Left cardiac atrium (tissue), 4 donors: ENCODE measurements at regions not wholly inside any gene's neighbourhood (a gene's known extent, or its start where the extent isn't known, plus 50 kb on each side); places are given as distances from the start of the nearest gene placed in this dataset.
A peak's percentile ranks its signal among the peaks of the same experiment; 100 is the strongest.

Experiments used
- ATAC-seq, 2 donors: fragments of 200-7000 bp; cut with Tn5 transposase; one replicate each; pipeline ENCODE4 v1.9.1; 2020; ENCODE audit warnings: mild to moderate bottlenecking in 2 of 2, moderate library complexity in 2 of 2
- DNase-seq: peaks from one replicate; pipeline ENCODE4 v3.0.0-alpha.2; 2020
- intact Hi-C, 2 donors: fragments of 100-400 bp; cut with DNase I; formaldehyde crosslinking; loops; one replicate each; pipeline versions ENCODE4 v1.14.1 to v1.15.1; 2022 to 2023
- donor health status: DM: no; HTN: yes; CAD: no.
- donor health status: DM: no; HTN: yes; CAD: no; lungs with severe emphysema.
- donor health status: DM: yes; HTN: yes; CAD: no.
- donor health status: Dilated cardiomyopathy.

- intact Hi-C loops, result loop anchor here in 1 of 2 donors (10.0 kb wide), 1 partner anchor 147 kb away; no protein-coding TSS in a partner anchor
- DNase-seq (no peak), ATAC-seq (no peak)
These were observed 285.1 kb downstream of the TMEM167A start for GRCh38 chr5:82792096-82792495.

DNA sequence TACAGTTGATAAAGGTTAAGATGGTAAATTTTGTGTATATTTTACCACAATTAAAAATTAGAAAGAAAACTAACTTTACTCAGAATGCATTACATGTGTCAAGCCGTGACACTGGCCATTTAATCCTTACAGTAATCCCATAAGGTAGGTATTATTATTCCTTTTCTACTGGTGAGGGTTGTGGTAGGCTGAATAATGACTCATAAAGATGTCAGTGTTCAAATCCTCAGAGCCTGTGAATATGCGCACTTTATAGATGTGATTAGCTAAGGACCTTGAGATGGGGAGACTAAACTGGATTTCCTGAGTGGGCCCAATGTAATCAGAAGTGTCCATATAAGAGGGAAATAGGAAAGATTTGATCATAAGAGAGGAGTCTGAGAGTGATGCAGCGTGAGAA is 288.1 kb downstream of the TMEM167A start:
- DNase-seq (no peak), ATAC-seq (no peak)
- intact Hi-C loops, result no loop called here

GRCh38 chr5:82786748-82787147 is 290.4 kb downstream of the TMEM167A start:
- no peak for ATAC-seq
- intact Hi-C loops, result no loop called here
- no peak for DNase-seq

DNA sequence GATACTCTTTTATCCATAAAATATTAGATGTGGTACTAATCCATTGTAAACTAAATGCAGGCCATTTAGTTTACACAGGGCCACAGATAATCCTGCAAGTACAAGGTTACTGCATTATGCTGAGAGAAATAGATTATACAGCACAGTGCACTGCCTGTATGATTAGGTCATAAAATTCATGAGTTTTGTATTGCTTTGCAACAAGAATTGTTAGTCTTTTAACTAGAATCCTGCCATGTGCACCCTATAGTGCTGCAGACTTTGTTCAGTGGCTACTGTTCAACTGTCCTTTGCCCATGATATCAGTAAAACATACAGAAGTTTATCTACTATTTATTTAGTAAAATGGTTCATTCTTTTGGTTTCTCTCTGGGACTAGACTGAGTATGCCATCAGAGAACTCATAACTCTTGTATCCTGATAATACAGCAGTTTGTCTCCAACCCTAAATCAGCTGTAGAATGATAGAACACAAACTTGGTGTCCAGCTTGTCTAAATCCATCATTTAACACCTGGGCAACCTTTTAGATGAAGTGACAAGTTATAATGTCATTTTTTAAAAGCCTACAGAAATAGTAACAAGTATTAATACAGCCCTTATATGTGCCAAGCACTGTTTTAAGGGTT is 291.2 kb downstream of the TMEM167A start:
- ATAC-seq, result no peak
- intact Hi-C loops, result no loop called here
- no peak for DNase-seq

GRCh38 chr5:82785456-82785855 is 291.7 kb downstream of the TMEM167A start:
- DNase-seq, result no peak
- no peak for ATAC-seq
- intact Hi-C loops, result no loop called here

GRCh38 chr5:82784521-82784920 is 292.7 kb downstream of the TMEM167A start:
- intact Hi-C loops, result no loop called here
- ATAC-seq (no peak), DNase-seq (no peak)

DNA sequence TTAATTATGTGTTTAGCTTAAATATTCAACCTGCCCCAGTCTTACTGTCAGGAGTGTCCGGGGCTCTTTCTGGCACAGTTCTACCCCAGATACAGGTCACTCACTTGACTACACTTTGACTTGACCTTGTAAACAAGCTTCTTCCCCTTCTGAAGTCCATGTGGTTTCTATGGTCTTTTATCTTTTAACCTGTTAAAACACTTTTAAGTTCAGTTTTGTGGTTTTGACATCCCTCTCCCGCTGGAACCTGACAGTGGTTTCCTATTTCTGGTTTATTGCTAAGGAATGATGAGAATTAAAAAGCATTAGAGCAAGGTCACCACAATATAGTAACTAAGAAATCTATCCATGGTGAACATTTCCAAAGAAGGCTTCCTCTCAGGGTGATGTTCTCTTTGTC is 300.1 kb downstream of the TMEM167A start:
- intact Hi-C loops, result no loop called here
- no peak for ATAC-seq
- DNase-seq, result no peak

DNA sequence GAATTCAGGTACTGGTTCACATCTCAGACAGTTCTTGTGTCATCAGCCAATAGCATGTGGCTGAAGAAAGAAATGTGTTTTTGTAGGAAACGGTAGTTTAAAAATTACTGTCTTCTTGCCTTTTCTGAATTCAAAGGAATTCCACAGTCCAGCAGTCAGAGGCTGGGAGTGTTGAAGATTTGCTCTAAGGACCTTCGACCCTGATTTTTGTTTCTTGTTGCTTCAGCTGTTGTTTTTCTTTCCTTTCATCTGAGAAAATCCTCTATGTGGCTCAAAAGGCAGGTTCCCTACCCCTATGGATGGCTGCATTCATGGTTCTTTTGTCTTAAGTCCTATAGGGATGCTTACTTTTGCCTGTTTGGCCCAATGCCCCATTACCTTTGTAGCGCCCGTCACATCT is 304.9 kb downstream of the TMEM167A start:
- DNase-seq (no peak), ATAC-seq (no peak)
- intact Hi-C loops, result no loop called here

GRCh38 chr5:82766206-82766605 is 311.0 kb downstream of the TMEM167A start:
- DNase-seq (no peak), ATAC-seq (no peak)
- intact Hi-C loops, result no loop called here

GRCh38 chr5:82765765-82766164 is 311.4 kb downstream of the TMEM167A start:
- intact Hi-C loops, result no loop called here
- ATAC-seq (no peak), DNase-seq (no peak)

DNA sequence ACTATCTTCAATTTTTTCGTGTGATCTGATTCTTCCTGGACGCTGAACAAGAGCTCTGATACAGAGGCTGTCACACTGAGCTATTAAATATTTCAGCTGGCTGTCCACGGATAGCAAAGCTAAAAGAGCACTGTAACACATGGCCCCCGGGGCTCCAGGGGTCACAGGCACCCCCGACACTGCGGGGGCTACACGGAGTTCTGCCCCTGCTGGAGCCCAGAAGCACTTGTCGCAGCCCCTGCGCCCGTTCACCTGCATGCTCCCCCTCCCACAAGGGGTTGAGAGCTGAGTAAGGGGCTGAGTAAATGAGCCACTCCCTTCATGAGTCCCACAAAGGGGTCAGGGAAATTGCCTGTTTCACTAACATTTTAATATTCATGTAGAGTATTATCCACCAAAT is 316.3 kb downstream of the TMEM167A start:
- intact Hi-C loops, result no loop called here
- ATAC-seq (no peak), DNase-seq (no peak)

DNA sequence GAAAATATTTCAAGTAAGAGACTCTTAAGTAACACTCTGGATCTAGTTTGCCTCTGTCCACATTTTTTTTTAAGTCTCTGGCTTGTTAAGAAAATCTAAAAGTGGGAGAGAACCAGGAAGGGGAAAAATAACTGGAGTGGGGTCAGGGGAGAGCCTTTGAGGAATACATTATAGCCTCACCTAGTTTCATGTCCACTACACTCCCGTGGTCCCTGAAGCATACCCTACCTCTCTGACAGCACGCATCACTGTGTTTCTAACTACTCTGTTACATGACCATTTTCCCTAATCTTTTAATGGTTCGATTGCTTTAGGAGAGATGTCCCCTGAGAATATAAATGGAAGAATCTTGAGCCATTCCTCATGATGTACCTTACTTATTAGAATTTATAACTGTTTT is 318.3 kb downstream of the TMEM167A start:
- ATAC-seq (no peak), DNase-seq (no peak)
- intact Hi-C loops, result no loop called here

DNA sequence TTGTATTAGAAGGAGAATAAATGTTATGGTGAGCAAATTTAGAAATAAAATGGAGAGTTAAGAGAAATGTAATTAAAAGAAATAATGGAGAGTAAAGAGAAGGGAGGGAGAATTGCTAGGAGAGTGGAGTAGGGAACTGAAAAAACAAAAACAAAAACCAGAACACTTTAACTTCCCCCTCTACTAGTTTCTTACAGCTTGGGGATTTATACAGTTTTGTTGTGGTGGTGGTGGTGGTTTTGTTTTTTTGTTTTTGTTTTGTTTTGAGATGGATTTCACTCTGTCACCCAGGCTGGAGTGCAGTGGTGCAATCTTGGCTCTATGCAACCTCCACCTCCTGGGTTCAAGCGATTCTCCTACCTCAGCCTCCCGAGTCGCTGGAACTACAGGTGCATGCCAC is 322.4 kb downstream of the TMEM167A start:
- no peak for DNase-seq
- no peak for ATAC-seq
- intact Hi-C loops, result no loop called here

DNA sequence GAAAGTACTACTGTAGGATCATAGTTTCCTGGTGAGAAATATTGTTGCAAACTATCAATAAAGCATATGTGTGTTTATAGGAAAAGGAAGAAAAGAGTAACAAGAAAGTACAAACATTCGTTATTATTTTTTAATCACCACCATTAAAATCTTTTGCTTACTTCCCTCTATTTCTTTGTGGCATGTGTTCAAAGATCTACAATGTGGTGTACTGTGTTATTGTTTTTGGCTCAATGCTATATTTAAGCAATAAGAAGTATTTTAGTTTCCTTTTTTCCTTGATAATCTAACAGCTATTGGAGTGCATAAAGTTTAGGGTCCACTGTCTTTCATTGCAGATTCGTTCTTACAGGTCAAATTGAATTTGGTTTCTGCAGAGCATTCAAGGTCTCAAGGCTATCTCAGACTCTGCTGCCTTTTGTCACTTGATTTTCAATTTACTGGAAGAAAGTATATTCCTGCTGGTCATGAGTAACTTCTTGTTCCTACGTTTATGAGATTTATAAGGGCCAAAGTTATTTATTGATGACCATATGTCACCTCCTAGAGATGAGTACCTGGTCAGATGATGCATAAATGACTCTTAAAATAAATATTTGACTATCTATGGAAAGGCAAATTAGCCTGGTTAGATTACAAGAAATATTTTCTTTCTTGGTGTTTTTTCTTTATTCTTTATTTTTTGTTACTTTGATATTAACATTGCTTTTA is 323.0 kb downstream of the TMEM167A start:
- intact Hi-C loops, result no loop called here
- no peak for ATAC-seq
- DNase-seq, result no peak

DNA sequence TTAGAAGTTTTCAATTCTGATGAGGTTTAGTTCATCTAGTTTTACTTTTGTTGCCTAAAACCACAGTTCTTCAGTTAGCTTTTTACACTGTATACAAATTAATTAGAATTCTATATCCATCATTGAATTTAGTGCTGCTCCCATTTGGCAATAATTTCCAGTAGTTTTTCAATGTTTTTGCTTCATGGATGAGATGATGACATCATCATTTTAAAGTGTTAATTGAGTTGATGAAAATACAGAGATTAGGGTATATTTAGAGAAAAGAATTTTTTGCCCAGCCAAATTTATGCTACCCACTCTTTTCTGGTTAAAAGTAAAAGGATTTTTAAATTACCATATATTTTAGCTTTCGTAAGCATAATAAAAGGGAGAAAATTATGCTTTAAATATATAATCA is 323.8 kb downstream of the TMEM167A start:
- no peak for DNase-seq
- ATAC-seq, result no peak
- intact Hi-C loops, result no loop called here

DNA sequence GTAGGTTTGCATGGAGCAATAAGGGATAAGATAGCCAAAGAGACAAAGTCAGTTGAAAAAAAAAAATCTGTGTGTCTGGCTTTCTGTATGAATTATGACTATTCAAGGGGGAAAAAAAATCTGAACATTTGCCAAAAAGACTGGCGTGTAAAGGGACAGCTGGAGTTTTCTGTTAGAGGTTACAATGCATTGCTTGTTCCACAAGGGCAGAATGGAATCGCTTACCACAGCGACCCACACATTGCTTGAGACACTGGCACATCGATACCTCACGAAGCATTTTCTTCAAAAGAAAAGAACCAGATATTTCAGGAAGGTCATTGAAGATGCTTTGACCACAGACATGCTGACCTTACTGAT is 327.8 kb downstream of the TMEM167A start:
- DNase-seq, result no peak
- intact Hi-C loops, result no loop called here
- peak in 1 of 2 donors; percentile 91 for ATAC-seq

DNA sequence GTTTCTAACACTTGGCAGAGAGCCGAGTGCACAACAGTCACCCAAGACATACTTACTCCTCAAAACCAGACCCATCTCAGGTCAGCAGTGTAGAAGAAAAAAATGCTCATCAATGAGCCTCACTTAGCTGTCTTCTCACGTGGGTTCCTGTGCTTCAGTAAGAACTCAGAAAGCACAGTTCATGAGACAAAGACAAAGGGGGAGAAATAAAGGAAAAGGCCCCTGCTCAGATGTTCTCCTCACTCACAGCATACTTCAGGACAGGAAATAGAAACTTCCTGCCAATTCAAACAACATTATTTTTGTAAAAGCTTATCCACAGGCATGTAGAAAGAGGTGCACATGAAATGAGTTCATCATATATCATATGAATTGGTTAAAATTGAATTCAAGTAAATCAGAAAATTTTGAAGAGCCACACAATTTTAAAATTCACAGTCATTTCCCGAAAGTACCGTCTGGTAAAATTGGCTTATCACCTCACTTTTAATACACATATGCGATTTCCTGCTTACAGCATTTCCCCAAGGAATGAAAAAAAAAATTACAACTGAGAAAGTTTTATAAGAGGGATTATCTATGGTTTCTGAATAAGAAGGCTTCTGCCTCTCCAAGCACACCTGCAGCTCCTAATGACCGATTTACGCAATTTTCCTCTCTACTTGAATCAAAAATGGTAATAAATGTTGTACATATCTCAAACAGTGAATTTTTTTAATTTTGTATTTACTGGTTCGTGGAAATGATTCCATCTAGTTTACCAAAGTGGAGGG is 328.3 kb downstream of the TMEM167A start:
- DNase-seq (no peak), ATAC-seq (peak in 1 of 2 donors; percentile 57)
- intact Hi-C loops, result no loop called here

GRCh38 chr5:82747986-82748385 is 329.2 kb downstream of the TMEM167A start:
- ATAC-seq, result no peak
- intact Hi-C loops, result no loop called here

GRCh38 chr5:82745016-82745415 is 332.2 kb downstream of the TMEM167A start:
- no peak for ATAC-seq
- intact Hi-C loops, result no loop called here
- DNase-seq, result no peak

More at GRCh38 chr5:82747986-82748385, 329.2 kb downstream of the TMEM167A start:
- no peak for DNase-seq

DNA sequence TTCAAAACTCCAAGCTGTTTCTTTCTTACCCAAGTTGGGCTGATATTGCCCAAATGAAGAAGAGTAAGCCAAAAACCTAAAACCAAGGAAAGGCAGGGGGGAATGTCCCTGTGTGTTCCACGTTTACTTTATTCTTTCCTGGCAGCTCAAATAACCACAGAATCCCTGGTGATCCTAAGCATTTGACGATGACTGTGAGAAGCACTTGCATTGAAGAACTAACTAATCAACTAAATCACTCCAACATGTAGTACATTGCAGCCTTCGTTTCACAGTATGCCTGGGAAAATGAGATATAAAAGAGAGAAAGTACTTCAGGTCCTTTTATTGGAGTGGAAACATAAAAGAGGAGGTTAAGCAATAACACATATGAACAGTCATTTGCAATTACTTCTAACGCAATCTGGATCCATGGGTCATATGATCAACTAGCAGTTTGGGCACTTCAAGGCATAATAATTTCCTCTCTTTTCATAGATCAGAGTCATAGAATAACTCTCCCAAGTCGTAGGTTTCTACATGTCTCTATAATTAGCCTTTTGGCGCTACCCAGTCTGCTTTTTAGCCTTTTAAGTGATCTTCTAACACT is 338.4 kb downstream of the TMEM167A start:
- intact Hi-C loops, result no loop called here
- DNase-seq (no peak), ATAC-seq (no peak)
